IPS-20b (cell line): ENCODE measurements at regions not wholly inside any gene's neighbourhood (a gene's known extent, or its start where the extent isn't known, plus 50 kb on each side); places are given as distances from the start of the nearest gene placed in this dataset.

ENCODE experiments used
- H3K27ac ChIP-seq: one replicate; pipeline ENCODE4 v1.5.1; 2013; ENCODE audit warnings: low read length
- H3K27me3 ChIP-seq: 2 replicates; pipeline ENCODE4 v1.6.1; 2013; ENCODE audit warnings: mild to moderate bottlenecking, low read length, inconsistent platforms; ENCODE audit not compliant: insufficient read depth
- H3K36me3 ChIP-seq: 2 replicates; pipeline ENCODE4 v1.6.1; 2013; ENCODE audit warnings: low read depth, mild to moderate bottlenecking, inconsistent platforms, low read length, moderate library complexity; ENCODE audit not compliant: insufficient read depth
- H3K4me1 ChIP-seq: 2 replicates; pipeline ENCODE4 v1.6.1; 2013; ENCODE audit warnings: mild to moderate bottlenecking, control low read depth, inconsistent platforms, low read length, moderate library complexity; ENCODE audit not compliant: insufficient read depth
- H3K4me3 ChIP-seq: 2 replicates; pipeline ENCODE4 v1.5.1; 2013; ENCODE audit warnings: mild to moderate bottlenecking, low read length, inconsistent platforms
- H3K9ac ChIP-seq: 2 replicates; pipeline ENCODE4 v1.6.1; 2013; ENCODE audit warnings: low read depth, mild to moderate bottlenecking, inconsistent platforms, low read length, moderate library complexity
- H3K9me3 ChIP-seq: 2 replicates; pipeline ENCODE4 v1.6.1; 2013; ENCODE audit warnings: mild to moderate bottlenecking, low read depth, low read length, inconsistent platforms; ENCODE audit not compliant: insufficient read depth

DNA sequence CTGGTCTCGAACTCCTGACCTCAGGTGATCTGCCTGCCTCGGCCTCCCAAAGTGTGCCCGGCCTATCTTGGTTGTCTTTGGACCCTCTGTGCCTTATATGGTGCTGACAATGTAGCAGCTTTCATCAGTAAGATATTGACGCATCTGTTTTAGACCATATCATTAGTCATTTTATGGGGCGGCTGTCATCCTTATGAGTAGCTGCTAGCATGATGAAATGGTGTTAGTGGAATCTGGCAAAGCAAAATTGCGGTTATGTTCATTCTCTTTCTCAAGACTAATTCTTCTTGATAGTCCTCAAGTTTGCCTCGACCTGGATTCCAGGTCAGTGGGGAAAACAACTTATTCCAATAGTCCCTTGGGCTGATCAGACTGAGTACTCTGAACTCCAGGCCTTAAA, 199.9 kb downstream of the PRDM2 start:
- Histone ChIP-seq H3K9ac (no peak overlapping the region), H3K27ac (no peak overlapping the region), H3K4me3 (no peak overlapping the region), H3K9me3 (no peaks in the 10 kb centered on the region), H3K27me3 (peaks cover 57% of the 10 kb centered on the region), H3K4me1 (no peaks in the 10 kb centered on the region), H3K36me3 (no peaks in the 10 kb centered on the region)

DNA sequence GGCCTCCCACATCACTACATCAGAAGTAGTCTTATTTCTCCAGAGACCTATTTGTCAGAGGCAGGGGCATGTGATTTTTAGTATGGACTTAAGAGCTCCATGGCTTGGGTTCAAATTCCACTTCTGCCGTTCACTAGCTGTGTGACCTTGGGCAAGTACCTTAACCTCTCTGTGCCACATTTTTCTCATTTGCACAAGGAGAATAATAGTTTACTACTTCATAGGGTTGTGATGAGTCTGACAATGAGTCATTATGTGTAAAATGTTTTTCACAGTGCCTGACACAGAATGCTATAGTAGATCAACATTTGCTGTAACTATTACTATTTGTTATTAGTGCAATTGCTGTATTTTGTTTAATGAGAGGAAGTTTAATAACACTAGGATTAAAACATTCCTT, 200.6 kb downstream of the PRDM2 start:
- Histone ChIP-seq H3K9me3 (no peaks in the 10 kb centered on the region), H3K4me3 (no peak overlapping the region), H3K9ac (no peak overlapping the region), H3K27ac (no peak overlapping the region), H3K36me3 (no peaks in the 10 kb centered on the region), H3K4me1 (no peaks in the 10 kb centered on the region), H3K27me3 (peaks cover 49% of the 10 kb centered on the region)

- Histone ChIP-seq H3K27ac (no peak overlapping the region), H3K4me3 (no peak overlapping the region), H3K9ac (no peak overlapping the region), H3K4me1 (no peaks in the 10 kb centered on the region), H3K9me3 (no peaks in the 10 kb centered on the region), H3K36me3 (no peaks in the 10 kb centered on the region), H3K27me3 (peaks cover 46% of the 10 kb centered on the region)
These were observed 201.1 kb downstream of the PRDM2 start for GRCh38 chr1:13901039-13901438.

DNA sequence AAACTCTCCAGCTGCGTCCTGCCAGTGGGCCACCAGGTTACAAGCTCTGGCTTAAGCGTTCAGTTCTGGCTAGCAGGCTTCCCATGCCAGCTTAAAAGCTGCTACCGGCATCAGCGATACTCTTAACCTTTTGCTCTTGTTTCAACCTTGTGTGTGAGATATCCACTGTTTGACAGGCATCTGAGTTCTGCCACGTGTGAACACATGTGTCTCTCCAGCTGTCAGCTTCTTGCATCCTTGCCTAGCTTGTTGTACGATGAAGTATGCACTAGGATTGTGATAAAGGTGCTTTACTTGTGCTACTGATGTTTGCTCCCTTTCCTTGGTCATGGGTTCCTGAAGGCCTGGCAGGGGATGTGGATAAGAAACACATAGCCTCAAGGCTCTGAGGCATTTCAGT, 201.6 kb downstream of the PRDM2 start:
- H3K27me3 ChIP-seq = peaks cover 46% of the 10 kb centered on the region
- H3K4me3 ChIP-seq = no peak overlapping the region
- no peaks in the 10 kb centered on the region for H3K9me3 ChIP-seq
- H3K27ac ChIP-seq = no peak overlapping the region
- no peaks in the 10 kb centered on the region for H3K4me1 ChIP-seq
- no peaks in the 10 kb centered on the region for H3K36me3 ChIP-seq
- H3K9ac ChIP-seq = no peak overlapping the region

- H3K36me3 ChIP-seq = no peaks in the 10 kb centered on the region
- H3K4me3 ChIP-seq = no peak overlapping the region
- H3K27ac ChIP-seq = no peak overlapping the region
- H3K27me3 ChIP-seq = peaks cover 30% of the 10 kb centered on the region
- no peaks in the 10 kb centered on the region for H3K4me1 ChIP-seq
- no peak overlapping the region for H3K9ac ChIP-seq
- no peaks in the 10 kb centered on the region for H3K9me3 ChIP-seq
These were observed 208.1 kb downstream of the PRDM2 start for GRCh38 chr1:13908128-13908527.

- no peak overlapping the region for H3K4me3 ChIP-seq
These were observed 212.0 kb downstream of the PRDM2 start for GRCh38 chr1:13911697-13912619.

DNA sequence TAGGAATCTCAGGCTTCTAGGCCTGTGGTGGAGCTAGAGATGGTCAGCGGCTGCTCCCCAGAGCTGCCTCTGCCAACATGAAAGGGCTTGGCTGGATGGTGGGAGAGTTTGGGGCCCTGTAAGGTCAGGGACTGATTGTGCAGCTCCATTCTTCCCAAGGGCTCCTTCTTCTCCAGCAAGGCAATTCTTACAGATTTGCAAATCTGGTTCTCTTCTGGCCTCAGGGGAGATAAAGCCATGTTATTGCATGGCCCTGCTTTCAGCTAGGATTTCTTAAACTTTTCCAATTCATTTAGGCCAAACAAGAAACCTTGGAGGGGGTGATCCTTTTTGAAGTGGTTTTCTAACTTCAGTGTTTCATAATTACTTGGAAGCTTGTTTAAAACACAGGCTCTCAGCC, 213.4 kb downstream of the PRDM2 start:
- Histone ChIP-seq H3K36me3 (no peaks in the 10 kb centered on the region), H3K4me3 (no peak overlapping the region), H3K27me3 (peaks cover 9% of the 10 kb centered on the region; the same call in 1 of the 2 replicates), H3K9ac (no peak overlapping the region), H3K9me3 (no peaks in the 10 kb centered on the region), H3K4me1 (no peaks in the 10 kb centered on the region), H3K27ac (no peak overlapping the region)

More at GRCh38 chr1:13911697-13912619, 212.0 kb downstream of the PRDM2 start:
- Histone ChIP-seq H3K27me3 (peaks cover 11% of the 10 kb centered on the region; the same call in 1 of the 2 replicates), H3K27ac (no peak overlapping the region), H3K9me3 (no peaks in the 10 kb centered on the region), H3K36me3 (no peaks in the 10 kb centered on the region), H3K9ac (no peak overlapping the region), H3K4me1 (no peaks in the 10 kb centered on the region)

- H3K27me3 ChIP-seq = no peaks in the 10 kb centered on the region
These were observed 216.5 kb downstream of the PRDM2 start for GRCh38 chr1:13916530-13916929.

GRCh38 chr1:13917607-13918006, 217.6 kb downstream of the PRDM2 start:
- H3K27ac ChIP-seq = no peak overlapping the region
- no peak overlapping the region for H3K4me3 ChIP-seq
- H3K9ac ChIP-seq = no peak overlapping the region
- no peaks in the 10 kb centered on the region for H3K4me1 ChIP-seq
- no peaks in the 10 kb centered on the region for H3K36me3 ChIP-seq
- H3K9me3 ChIP-seq = peaks cover 5% of the 10 kb centered on the region
- H3K27me3 ChIP-seq = no peaks in the 10 kb centered on the region

More at GRCh38 chr1:13916530-13916929, 216.5 kb downstream of the PRDM2 start:
- no peak overlapping the region for H3K4me3 ChIP-seq
- no peak overlapping the region for H3K9ac ChIP-seq
- no peaks in the 10 kb centered on the region for H3K4me1 ChIP-seq
- no peak overlapping the region for H3K27ac ChIP-seq
- H3K36me3 ChIP-seq = no peaks in the 10 kb centered on the region
- H3K9me3 ChIP-seq = peaks cover 5% of the 10 kb centered on the region

GRCh38 chr1:13918862-13919261, 218.9 kb downstream of the PRDM2 start:
- Histone ChIP-seq H3K27me3 (no peaks in the 10 kb centered on the region), H3K4me1 (no peaks in the 10 kb centered on the region), H3K4me3 (no peak overlapping the region), H3K27ac (no peak overlapping the region), H3K9me3 (peaks cover 5% of the 10 kb centered on the region), H3K36me3 (no peaks in the 10 kb centered on the region), H3K9ac (no peak overlapping the region)

DNA sequence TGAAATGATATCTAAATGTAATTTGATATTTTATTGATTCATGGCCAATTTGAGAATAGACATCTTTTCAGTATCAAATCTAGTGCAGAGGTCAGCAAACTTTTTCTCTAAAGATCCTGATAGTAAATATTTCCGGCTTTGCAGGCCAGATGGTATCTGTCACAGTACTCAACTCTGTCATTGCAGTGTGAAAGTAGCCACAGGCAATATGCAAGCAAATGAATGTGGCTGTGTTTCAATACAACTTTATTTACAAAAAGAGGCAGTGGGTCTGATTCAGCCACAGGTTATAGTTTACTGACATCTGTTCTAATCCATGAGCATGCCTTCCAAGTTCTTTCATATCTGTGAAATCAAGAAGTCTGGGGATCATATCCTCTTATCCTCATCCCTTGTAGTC, 221.2 kb downstream of the PRDM2 start:
- H3K27me3 ChIP-seq = peaks cover 3% of the 10 kb centered on the region; the same call in 1 of the 2 replicates
- H3K9me3 ChIP-seq = peaks cover 5% of the 10 kb centered on the region
- H3K9ac ChIP-seq = no peak overlapping the region
- H3K36me3 ChIP-seq = no peaks in the 10 kb centered on the region
- H3K27ac ChIP-seq = no peak overlapping the region
- no peaks in the 10 kb centered on the region for H3K4me1 ChIP-seq
- no peak overlapping the region for H3K4me3 ChIP-seq

GRCh38 chr1:13922466-13923110, 222.6 kb downstream of the PRDM2 start:
- Histone ChIP-seq H3K9ac (no peak overlapping the region), H3K9me3 (peaks cover 5% of the 10 kb centered on the region), H3K4me1 (no peaks in the 10 kb centered on the region), H3K27me3 (peaks cover 5% of the 10 kb centered on the region; the same call in 1 of the 2 replicates), H3K4me3 (no peak overlapping the region), H3K36me3 (no peaks in the 10 kb centered on the region), H3K27ac (no peak overlapping the region)
